Fibroblast of mammary gland (primary cell): ENCODE measurements at regions not wholly inside any gene's neighbourhood (a gene's known extent, or its start where the extent isn't known, plus 50 kb on each side); places are given as distances from the start of the nearest gene placed in this dataset.

ENCODE experiments used
- DNase-seq: peaks from one replicate; pipeline ENCODE4 v3.0.0-alpha.2; 2010; ENCODE audit warnings: low read depth
- H3K4me3 ChIP-seq: 2 replicates; pipeline ENCODE4 v1.5.1; 2011; ENCODE audit warnings: low read depth, mild to moderate bottlenecking, low read length, moderate library complexity; ENCODE audit not compliant: control insufficient read depth
- TF ChIP-seq, protein P1 (sequence below): conservative IDR thresholded peaks from 2 replicates; pipeline ENCODE4 v1.5.1; 2011; ENCODE audit warnings: low read depth, low read length, inconsistent platforms; ENCODE audit not compliant: control insufficient read depth, insufficient read depth

DNA sequence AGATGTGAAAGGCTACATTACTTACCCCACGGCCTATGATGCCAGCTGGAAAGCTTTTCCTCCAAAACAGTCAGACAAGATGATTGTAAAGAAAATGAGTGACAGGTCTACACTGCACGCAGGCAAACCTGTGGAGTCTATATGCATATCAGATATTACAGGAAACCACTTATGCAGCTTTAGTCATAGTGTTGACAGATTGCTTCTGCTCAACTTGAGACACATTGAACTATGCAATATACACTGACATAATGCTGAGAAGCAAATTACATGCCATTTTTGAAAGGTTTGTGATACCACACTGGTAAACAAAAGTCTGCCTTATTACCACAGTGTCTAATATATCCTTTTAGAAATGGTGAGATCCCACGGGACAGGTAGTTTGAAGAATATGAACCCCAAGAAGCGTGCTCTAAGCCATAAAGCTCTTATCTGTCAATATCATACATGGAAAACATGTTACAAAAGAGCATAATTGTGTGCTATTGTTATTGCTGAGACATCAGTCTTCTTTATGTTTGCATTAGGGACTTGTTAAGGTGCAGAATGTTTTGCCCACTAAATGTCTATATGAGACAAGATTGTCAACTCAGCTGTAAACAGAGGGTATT lies 1835.8 kb upstream of the TENM3 start:
- no peak for DNase-seq
- H3K4me3 ChIP-seq = no peak overlapping the region
- TF ChIP-seq, protein P1, sequence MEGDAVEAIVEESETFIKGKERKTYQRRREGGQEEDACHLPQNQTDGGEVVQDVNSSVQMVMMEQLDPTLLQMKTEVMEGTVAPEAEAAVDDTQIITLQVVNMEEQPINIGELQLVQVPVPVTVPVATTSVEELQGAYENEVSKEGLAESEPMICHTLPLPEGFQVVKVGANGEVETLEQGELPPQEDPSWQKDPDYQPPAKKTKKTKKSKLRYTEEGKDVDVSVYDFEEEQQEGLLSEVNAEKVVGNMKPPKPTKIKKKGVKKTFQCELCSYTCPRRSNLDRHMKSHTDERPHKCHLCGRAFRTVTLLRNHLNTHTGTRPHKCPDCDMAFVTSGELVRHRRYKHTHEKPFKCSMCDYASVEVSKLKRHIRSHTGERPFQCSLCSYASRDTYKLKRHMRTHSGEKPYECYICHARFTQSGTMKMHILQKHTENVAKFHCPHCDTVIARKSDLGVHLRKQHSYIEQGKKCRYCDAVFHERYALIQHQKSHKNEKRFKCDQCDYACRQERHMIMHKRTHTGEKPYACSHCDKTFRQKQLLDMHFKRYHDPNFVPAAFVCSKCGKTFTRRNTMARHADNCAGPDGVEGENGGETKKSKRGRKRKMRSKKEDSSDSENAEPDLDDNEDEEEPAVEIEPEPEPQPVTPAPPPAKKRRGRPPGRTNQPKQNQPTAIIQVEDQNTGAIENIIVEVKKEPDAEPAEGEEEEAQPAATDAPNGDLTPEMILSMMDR = no peak

DNA sequence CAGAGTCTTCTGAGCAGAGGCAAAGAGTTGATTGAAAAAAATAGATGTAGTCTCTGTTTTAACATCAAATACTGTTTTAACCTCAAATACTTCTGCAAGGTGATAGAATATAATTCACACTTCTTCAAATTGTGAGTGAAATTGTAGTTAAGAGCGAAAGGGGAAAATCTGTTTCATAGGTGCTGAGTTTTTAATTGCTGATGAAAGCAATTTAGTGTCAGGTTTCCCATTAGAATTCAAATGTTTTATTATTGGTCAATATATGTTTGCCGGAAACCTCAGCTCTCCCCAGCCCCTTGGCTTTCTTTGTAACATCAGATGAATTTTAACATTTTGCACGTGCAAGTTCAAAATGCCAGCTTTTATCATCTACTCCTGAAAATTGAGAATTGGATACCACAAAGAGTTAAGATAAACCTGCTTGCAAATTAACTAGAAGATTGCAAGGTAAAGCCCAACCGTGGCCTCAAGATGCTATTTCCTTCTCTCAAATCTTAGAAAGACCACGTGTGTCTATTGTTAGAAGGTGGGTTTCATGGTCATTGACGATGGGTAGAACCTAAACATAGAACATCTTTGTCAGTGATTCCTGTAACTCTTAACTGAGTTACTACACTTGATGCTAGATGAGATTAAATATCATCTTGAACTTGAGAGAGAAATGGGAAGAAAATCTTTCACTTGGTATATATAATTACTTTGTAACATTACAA lies 1824.2 kb upstream of the TENM3 start:
- TF ChIP-seq, protein P1 = no peak
- no peak for DNase-seq
- no peak overlapping the region for H3K4me3 ChIP-seq

DNA sequence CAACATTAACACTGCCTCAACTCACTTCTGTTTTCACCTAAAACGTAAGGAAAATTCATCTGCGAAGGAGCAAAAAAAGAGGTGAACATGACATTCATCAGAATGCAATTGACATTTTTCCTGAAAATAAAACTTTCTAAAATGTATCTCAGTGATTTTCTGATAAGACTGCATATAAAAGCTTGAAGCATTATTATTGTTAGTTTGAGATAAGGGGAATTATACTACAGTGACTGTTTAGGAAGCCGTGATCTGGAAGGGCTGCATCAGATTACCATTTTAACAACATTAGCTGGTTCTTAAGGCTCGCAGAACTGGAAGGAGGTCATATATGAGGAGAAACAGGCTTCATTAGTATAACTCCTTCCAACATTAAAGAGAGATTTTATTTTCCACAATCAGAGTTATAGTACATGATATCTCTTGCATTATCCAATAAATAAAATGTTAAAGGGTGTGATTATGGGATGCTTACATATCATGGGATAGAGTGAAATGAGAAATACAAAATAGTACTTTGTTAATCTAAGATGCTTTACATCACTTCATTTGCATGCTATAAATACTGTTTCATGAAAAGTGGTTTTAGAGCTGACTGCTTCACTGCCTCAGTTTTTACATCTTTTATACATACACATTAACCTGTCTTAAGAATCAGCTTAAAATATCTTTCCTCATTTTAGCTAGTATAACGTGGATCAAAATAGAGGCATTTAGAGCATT lies 1820.1 kb upstream of the TENM3 start:
- TF ChIP-seq, protein P1 = no peak

DNA sequence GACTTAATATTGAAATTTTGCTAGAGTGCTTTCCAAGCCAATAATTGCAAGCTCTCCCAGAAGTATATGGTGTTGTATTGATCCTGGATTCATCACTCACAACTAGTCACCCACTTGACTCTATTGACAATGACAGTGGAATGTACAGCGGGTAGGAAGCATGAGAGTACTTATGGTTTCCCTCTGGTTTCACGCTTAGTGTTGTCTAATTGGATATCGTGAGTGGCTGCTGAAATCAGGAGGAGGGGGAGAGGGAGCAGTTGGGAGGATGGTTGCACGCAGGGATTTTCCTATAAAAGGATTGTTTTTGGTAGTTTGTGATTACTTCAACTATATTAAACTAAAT lies 1819.5 kb upstream of the TENM3 start:
- DNase-seq = no peak
- TF ChIP-seq, protein P1 = no peak
- no peak overlapping the region for H3K4me3 ChIP-seq

More for the DNA sequence above, 1820.1 kb upstream of the TENM3 start:
- no peak for DNase-seq
- no peak overlapping the region for H3K4me3 ChIP-seq

DNA sequence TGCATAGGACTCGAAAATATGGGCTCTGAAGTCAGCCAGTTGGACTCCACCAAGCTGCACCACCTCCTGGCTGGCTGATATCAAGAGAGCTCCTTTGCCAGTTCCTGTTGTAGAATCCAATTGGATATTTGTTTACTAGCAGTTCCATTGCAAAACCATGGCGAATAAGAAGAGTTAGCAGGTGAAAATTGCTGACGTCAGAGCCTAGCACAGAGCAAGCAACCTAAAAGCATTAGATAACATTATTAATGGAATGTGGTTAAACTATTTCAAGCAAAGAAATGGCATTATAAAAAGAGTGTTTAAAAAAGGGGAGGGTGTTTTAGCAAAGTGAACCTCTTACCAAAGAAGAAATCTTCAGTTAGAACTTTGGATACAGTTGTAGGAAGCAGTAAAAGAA lies 1816.3 kb upstream of the TENM3 start:
- TF ChIP-seq, protein P1 = no peak
- no peak overlapping the region for H3K4me3 ChIP-seq
- no peak for DNase-seq

DNA sequence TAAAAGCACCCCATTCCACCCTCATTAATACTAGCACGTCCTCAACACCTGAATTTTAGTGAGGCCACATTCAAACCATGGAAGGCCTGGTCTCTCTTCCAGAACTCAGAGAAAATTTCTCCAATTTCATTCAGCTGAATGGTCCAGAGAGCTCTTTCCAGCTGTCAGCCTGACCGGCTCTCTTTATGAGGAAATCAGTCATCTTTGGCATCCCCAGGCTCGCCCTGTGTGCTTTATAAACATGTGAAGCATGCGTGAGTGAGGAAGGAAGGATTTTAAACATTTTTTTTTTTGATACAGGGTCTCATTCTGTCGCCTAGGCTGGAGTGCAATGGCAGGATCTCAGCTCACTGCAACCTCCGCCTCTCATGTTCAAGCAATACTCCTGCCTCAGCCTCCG lies 1812.9 kb upstream of the TENM3 start:
- TF ChIP-seq, protein P1 = no peak
- H3K4me3 ChIP-seq = no peak overlapping the region
- DNase-seq = no peak
